Esophagus squamous epithelium (tissue), 5 donors: ENCODE measurements at regions not wholly inside any gene's neighbourhood (a gene's known extent, or its start where the extent isn't known, plus 50 kb on each side); places are given as distances from the start of the nearest gene placed in this dataset.

Experiments
- DNase-seq: peaks from one replicate; lab custom pipeline; 2025; lab: John Stamatoyannopoulos, UW
- H3K27ac ChIP-seq, 4 donors: fragments of 200-600 bp; sonication (generic); one replicate each; pipeline ENCODE4 v1.5.1; 2016 to 2019; ENCODE audit warnings: mild to moderate bottlenecking in 1 of 4
- H3K27me3 ChIP-seq, 4 donors: fragments of 200-600 bp; sonication (generic); 1 replicate in 3 of 4; 2 replicates in 1 of 4; pipeline versions ENCODE4 v1.5.1 to v1.6.0; 2017 to 2021; ENCODE audit warnings: antibody characterized with exemption in 1 of 4
- H3K36me3 ChIP-seq, 3 donors: fragments of 200-600 bp; sonication (generic); one replicate each; pipeline ENCODE4 v1.5.1; 2016 to 2019
- H3K4me1 ChIP-seq, 3 donors: fragments of 200-600 bp; sonication (generic); one replicate each; pipeline ENCODE4 v1.5.1; 2017 to 2019
- H3K4me3 ChIP-seq, 4 donors: fragments of 200-600 bp; sonication (generic); 1 replicate in 3 of 4; 2 replicates in 1 of 4; pipeline ENCODE4 v1.5.1; 2016 to 2019; ENCODE audit warnings: mild to moderate bottlenecking in 2 of 4, moderate library complexity in 1 of 4
- H3K9me3 ChIP-seq, 3 donors: fragments of 200-600 bp; sonication (generic); one replicate each; pipeline ENCODE4 v1.5.1; 2016 to 2019
- POLR2A ChIP-seq, 4 donors: fragments of 450-650 bp; IDR thresholded peaks; one replicate each; pipeline ENCODE4 v1.6.1; 2017; ENCODE audit warnings: antibody characterized with exemption in 4 of 4, mild to moderate bottlenecking in 4 of 4, moderate library complexity in 3 of 4
- WGBS, 2 donors: methylation state at CpG; one replicate each; pipeline ENCODE4 v1.1.5; 2018; 5-methylcytosine and 5-hydroxymethylcytosine counted together
- intact Hi-C: fragments of 100-400 bp; cut with DNase I; formaldehyde crosslinking; loops from one replicate; pipeline ENCODE4 v1.15.0; 2022
- TF ChIP-seq, protein P1 (sequence below), 6 experiments: fragments of 450-650 bp in 4 of 6; fragments of 200-600 bp in 2 of 6; sonication (generic) in 2 of 6; IDR thresholded peaks; one replicate each; pipeline ENCODE4 v1.5.1; 2016 to 2019; ENCODE audit warnings: antibody characterized with exemption in 6 of 6, mild to moderate bottlenecking in 4 of 6, moderate library complexity in 4 of 6
- donor health status: DM: yes; HTN: yes; CAD: no.

DNA sequence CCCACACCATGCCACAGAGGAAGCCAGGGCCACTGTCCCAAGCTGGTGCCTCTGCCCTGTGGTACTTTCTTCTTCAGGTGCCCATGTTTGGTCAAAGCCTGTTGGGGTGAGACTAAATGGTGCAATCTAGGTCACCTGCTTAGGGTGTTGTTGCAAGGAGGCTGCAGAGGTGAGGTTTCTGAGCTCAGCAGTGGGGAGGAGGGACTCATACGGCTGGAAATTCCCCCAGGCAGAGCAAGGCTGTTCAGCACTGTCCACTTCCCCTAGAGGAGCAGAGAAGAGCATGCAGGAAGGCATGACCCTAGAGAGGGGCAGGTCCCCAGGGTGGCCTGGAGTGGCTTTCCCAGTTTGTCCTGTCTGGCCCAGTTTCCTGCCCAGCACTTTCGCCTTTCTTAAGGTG is 211.0 kb downstream of the HAUS1 start:
- intact Hi-C loops = no loop called here
- TF ChIP-seq, protein P1, sequence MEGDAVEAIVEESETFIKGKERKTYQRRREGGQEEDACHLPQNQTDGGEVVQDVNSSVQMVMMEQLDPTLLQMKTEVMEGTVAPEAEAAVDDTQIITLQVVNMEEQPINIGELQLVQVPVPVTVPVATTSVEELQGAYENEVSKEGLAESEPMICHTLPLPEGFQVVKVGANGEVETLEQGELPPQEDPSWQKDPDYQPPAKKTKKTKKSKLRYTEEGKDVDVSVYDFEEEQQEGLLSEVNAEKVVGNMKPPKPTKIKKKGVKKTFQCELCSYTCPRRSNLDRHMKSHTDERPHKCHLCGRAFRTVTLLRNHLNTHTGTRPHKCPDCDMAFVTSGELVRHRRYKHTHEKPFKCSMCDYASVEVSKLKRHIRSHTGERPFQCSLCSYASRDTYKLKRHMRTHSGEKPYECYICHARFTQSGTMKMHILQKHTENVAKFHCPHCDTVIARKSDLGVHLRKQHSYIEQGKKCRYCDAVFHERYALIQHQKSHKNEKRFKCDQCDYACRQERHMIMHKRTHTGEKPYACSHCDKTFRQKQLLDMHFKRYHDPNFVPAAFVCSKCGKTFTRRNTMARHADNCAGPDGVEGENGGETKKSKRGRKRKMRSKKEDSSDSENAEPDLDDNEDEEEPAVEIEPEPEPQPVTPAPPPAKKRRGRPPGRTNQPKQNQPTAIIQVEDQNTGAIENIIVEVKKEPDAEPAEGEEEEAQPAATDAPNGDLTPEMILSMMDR (IDR thresholded peaks at IDR 0.05) = no peak
- no peak for TF ChIP-seq POLR2A (IDR thresholded peaks at IDR 0.05)
- WGBS, 2 donors = 82% methylated on average over 2 of the region's 2 CpGs; no CpG with 5 or more reads in 1 of the 2 donors

DNA sequence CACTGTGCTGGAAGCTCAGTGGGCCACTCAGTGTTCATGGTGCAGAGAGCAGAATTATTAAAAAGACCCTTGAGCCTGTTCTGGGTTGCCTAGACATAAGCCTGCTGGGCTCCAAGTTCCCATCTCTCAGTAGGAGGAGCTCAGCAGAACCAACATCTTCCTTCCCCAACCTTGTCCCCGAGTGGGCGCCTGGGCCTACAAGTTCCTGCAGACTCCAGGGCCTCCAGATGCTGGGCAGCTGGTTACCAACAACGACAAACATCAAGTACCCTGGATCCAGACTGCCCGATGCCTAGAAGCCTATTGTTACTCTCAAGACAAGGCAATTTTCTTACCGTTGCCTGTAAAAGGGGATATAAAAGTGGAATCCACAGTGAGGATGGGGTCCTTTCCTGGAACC is 214.2 kb downstream of the HAUS1 start:
- Histone ChIP-seq H3K27me3 (no peaks in the 10 kb centered on the region), H3K4me3 (no peak overlapping the region), H3K9me3 (no peaks in the 10 kb centered on the region), H3K27ac (no peak overlapping the region), H3K36me3 (no peaks in the 10 kb centered on the region), H3K4me1 (peaks cover 0 to 16% (median 10%) of the 10 kb centered on the region in 3 donors)
- DNase-seq = no peak
- 94 to 96% methylated on average over 2 of the region's 5 CpGs for WGBS, 2 donors
- intact Hi-C loops = no loop called here
- no peak for TF ChIP-seq POLR2A (IDR thresholded peaks at IDR 0.05)

More for the DNA sequence above, 211.0 kb downstream of the HAUS1 start:
- Histone ChIP-seq H3K4me1 (peaks cover 0 to 6% (median 0%) of the 10 kb centered on the region in 3 donors), H3K27me3 (no peaks in the 10 kb centered on the region), H3K27ac (no peak overlapping the region), H3K4me3 (no peak overlapping the region), H3K36me3 (no peaks in the 10 kb centered on the region), H3K9me3 (no peaks in the 10 kb centered on the region)
- DNase-seq = no peak

DNA sequence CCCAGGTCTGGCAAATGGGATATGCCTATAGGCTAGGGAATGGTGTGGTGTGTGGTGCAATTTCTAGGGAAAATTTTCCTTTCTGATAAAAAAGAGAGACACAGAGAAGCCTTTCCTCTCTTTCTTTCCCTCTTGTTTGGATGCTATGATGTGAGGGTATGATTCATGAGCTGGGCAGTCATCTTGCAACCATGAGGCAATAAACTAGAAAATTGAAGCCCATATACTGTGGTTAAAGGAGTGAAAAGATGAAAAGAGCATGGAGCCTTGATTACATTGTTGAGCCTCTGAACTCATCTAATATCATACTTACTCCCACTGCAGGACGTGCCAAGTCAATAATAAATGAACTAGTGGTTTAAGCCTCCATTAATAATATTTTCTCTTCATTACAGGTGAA is 215.6 kb downstream of the HAUS1 start:
- Histone ChIP-seq H3K4me1 (peaks cover 5 to 26% (median 17%) of the 10 kb centered on the region in 3 donors), H3K36me3 (no peaks in the 10 kb centered on the region), H3K27me3 (no peaks in the 10 kb centered on the region), H3K27ac (no peak overlapping the region), H3K9me3 (no peaks in the 10 kb centered on the region), H3K4me3 (no peak overlapping the region)
- no peak for DNase-seq
- 71 to 88% methylated on average over 1 of the region's 1 CpG for WGBS, 2 donors
- TF ChIP-seq, protein P1 (IDR thresholded peaks at IDR 0.05) = no peak
- no peak for TF ChIP-seq POLR2A (IDR thresholded peaks at IDR 0.05)
- intact Hi-C loops = no loop called here

DNA sequence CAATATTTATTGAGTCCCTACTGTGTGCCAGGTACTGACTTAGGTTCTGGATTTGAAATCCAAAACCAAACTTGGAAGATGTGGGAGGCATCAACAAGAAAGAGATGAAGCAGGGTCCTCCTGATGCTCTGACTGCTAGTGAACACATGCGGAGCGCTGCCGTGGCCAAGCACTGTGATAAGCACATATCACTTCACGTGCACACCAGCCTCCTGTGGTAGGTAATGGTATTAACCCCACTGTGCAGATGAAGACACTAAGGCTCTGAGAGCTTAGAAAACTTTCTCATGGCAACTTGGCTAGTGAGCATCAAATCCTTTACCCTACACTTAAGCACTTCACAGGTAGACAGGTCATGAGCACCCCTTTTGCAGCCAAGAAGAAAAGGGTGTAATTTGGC is 216.1 kb downstream of the HAUS1 start:
- no peak for DNase-seq
- Histone ChIP-seq H3K9me3 (no peaks in the 10 kb centered on the region), H3K4me3 (no peak overlapping the region), H3K27ac (no peak overlapping the region), H3K27me3 (no peaks in the 10 kb centered on the region), H3K36me3 (no peaks in the 10 kb centered on the region), H3K4me1 (peaks cover 6 to 31% (median 18%) of the 10 kb centered on the region in 3 donors)
- no peak for TF ChIP-seq POLR2A (IDR thresholded peaks at IDR 0.05)
- TF ChIP-seq, protein P1 (IDR thresholded peaks at IDR 0.05) = peak in 1 of 6 experiments; percentile 20
- WGBS, 2 donors = 93 to 94% methylated on average over 2 to 4 of the region's 4 CpGs
- intact Hi-C loops = no loop called here

DNA sequence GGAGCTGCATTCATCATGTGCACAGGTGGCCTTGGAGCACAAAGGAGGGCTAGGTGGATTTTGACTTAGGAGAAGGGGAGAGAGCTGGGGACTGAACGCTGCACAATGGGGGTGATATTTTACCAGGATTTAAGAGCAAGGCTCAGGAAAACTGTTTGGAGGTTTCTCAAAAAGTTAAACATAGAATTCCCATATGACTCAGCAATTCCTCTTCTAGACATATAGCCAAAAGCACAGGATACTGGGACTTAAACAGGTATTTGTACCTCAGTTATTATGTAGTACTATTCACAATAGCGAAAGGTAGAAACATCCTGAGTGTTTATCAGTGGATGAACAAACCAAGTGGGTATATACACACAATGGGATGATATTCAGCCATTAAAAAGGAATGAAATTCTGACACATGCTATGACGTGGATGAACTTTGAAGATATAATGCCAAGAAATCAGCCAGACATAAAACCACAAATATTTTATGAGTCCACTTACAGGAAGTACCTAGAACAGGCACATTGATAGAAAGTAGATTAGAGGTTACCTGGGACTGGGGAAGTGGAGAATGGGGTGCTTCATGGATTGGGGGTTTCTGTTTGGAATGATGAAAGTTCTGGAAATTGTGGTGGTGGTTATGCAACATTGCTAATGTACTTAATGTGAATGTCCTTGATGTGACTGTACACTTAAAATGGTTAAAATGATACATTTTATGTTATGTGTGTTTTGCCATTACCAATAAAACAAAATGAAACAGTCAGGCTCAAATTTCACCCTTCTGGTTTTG is 216.9 kb downstream of the HAUS1 start:
- 61 to 73% methylated on average over 3 of the region's 3 CpGs for WGBS, 2 donors
- no peaks in the 10 kb centered on the region for H3K9me3 ChIP-seq
- DNase-seq = no peak
- no peaks in the 10 kb centered on the region for H3K27me3 ChIP-seq
- H3K36me3 ChIP-seq = no peaks in the 10 kb centered on the region
- intact Hi-C loops = no loop called here
- no peak overlapping the region for H3K27ac ChIP-seq
- TF ChIP-seq POLR2A (IDR thresholded peaks at IDR 0.05) = no peak
- TF ChIP-seq, protein P1 (IDR thresholded peaks at IDR 0.05) = no peak
- no peak overlapping the region for H3K4me3 ChIP-seq
- H3K4me1 ChIP-seq = peaks cover 6 to 39% (median 18%) of the 10 kb centered on the region in 3 donors
